NCI-H2171 treated with DMSO at 0.1 percent for 48 hours (cell line): ENCODE measurements at regions not wholly inside any gene's neighbourhood (a gene's known extent, or its start where the extent isn't known, plus 50 kb on each side); places are given as distances from the start of the nearest gene placed in this dataset.
A peak's percentile ranks its signal among the peaks of the same experiment; 100 is the strongest.

Experiments
- DNase-seq: peaks from one replicate; lab custom pipeline; 2025; lab: John Stamatoyannopoulos, UW

DNA sequence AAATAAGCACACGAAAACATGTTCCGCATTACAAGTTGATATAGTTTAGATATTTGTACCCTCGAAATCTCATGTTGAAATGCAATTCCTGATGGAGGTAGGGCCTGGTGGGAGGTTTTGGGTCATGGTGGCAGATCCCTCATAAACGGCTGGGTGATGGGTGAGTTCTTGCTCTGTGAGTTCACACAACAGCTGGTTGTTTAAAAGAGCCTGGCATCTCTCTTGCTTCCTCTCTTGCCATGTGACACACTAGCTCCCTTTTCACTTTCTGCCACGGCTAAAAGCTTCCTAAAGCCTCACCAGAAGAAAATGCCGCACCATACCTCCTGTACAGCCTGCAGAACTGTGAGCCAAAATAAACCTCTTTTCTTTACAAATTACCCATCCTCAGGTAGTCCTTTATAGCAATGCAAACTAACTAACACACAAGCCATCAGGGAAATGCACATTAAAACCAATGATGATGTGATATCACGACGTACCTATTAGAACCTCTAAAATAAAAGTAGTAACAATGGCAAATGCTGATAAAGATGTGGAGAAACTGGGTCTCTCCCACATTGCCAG is 188.5 kb downstream of the ANAPC1 start:
- DNase-seq, result no peak

DNA sequence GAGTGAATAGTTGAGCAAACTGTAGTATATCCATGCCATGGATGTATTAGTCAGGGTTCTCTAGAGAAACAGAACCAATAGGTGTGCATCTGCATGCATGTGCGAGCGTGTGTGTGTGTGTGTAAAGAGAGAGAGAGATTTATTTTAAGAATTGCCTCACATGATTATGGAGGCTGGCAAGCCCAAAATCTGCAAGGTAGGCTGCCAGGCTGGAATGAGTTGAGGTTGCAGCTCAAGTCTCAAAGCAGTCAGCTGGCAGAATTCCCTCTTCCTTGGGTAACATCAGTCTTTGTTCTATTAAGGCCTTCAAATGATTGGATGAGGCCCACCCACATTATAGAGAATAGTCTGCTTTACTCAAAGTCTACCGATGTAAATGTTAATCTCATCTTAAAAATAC is 187.8 kb downstream of the ANAPC1 start:
- DNase-seq, result no peak

DNA sequence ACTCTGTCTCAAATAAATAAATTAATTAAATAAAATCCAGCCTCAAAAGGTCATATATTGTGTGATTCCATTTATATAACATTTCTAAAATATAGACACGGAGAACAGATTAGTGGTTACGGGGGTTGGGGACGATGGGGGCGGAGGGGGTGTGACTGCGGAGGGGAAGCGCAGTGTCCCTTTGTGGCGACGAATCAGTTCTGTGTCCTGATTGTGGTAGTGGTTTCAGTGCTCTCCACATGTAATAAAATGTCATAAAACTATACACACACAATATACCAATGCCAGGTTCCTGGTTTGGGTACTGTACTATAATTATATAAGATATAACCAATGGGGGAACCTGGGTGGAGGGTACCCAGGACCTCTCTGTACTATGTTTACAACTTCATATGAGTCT is 186.4 kb downstream of the ANAPC1 start:
- DNase-seq, result no peak

GRCh38 chr2:111698089-111698488 is 185.9 kb downstream of the ANAPC1 start:
- no peak for DNase-seq

DNA sequence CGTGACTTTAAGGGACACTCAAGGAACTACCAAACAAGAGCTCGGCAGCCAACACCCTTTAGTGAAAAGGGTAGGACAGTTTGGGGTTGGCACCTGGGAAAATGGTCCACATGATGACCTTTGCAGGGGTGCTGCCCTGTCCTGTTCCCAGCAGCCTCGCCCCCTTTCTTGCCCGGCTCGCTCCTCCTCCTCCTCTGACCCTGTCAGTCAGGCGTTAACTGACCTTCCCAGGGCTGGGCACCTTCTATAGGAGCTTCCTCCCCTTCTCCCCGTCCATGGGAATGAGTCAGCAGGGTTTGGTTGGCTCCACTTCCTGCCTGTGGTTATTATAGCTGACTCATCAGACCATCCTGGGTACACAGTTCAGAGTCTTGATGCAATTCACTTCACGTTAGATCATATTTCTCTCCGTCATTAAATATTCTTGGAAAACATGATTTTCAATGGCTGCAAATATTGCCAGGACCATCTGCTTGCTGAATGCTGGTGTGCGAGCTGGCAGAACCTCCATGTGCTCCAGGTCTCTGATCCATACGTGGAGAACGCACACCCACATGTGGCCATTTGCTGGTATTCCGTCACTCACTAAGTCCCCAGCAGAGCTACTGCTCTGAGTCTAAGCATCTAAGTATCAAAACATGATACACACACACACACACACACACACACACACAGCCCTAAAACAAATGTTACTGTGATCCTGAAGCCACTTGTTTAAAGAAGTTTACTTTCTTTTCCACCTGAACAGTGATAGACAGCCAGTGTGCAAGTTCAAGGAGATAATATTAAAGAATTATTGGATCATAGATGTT is 185.0 kb downstream of the ANAPC1 start:
- peak; percentile 96 for DNase-seq

DNA sequence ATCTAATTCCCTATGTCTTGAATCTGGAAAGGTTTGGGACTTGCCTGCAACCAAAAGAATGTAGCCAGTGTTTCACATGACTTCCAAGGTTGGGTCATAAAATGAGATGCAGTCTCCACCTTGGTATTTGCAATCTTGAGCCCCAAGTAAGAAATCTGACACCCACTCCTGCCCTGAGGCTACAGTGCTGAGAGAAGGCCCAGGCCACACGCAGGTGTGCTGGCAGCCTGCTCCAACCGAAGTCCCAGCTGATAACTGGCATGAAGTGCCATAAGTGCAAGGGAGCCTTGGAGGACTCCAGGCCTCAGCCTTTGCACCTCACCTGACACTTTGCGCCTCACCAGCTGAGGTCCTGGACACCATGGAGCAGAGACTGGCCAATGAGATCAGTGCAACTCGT is 182.7 kb downstream of the ANAPC1 start:
- no peak for DNase-seq

DNA sequence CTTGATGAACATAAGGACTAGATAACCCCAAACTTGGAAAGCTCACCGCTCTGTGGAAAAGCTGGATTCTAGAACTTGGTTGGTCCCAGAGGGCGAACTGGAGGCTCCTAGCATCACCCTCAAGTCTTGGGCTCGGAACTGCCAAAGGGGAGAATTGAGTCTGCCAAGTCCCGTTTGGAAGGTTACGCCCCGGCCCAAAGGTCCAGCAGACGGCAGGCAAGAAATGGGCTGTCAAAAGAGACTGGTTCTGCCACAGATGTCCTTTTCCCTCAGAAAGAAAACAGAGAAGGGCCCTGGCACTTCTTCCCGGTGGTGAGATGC is 182.2 kb downstream of the ANAPC1 start:
- DNase-seq, result no peak

GRCh38 chr2:111702119-111702803 is 181.7 kb downstream of the ANAPC1 start:
- no peak for DNase-seq

DNA sequence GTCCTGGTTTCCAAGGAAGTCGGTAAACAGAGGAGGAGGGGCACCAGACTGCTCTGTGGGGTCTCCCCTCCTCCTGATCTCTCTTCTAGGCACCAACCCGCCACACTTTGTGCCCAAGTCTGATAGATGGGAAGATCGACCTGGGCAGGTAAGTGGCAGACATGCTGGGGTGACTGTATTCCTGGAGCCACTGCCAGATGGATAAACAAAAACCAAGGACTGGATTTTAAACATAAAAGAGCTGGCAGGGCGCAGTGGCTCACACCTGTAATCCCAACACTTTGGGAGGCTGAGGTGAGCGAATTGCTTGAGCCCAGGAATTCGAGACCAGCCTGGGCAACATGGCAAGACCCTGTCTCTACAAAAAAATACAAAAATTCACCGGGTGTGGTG is 181.2 kb downstream of the ANAPC1 start:
- DNase-seq, result no peak

- DNase-seq, result no peak
Measured at GRCh38 chr2:111703759-111704158, 180.2 kb downstream of the ANAPC1 start.

- no peak for DNase-seq
Measured at GRCh38 chr2:111704246-111704645, 179.7 kb downstream of the ANAPC1 start.

DNA sequence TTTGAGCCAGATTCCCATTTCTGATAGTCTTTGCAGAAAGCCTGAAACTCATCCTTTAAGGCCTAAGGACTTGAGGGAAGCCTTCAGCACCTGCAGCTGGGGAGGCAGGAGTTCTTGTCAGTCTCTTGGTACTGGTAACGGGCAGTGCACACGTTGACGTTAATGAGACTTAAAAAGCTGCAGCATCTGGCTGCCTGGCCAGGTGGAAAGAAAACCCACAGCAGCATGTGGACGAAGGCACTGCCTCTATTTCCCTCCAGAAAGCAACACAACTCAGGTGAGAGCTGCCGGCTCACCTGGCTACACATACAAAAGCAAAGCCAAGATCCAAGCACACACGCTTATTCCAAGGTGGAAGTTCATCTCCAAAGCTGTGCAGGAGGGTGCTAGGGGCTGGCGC is 178.8 kb downstream of the ANAPC1 start:
- DNase-seq, result peak; percentile 47

DNA sequence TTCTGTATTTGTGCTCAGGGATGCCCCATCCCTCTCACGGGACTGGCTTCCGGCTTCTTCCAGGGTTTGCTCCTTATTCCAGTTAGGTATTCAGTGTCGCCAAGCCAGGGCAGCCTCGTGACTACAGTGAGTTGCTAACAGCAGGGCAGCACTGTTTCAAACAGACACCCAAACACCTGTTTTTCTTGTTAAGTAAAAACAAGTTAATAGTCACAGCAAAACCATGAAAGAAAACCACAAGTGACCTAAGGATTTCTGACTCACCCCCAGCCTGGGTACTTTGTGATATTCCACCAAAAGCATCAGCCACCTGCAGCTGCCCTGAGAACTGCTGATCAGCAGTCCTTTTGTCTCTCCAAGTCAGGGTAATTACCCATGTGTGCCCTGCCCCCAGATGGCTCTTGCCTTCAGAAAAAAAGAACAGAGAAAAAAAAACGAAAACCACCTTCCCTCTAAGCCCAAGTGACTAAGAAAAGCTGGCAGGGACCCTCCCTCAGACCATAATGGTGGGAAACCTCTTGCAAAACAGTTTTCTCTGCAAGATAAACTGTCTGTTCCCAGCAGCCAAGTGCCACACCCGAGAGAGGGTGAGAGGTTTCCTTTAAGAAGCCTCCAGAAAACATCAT is 178.2 kb downstream of the ANAPC1 start:
- DNase-seq, result peak; percentile 87

DNA sequence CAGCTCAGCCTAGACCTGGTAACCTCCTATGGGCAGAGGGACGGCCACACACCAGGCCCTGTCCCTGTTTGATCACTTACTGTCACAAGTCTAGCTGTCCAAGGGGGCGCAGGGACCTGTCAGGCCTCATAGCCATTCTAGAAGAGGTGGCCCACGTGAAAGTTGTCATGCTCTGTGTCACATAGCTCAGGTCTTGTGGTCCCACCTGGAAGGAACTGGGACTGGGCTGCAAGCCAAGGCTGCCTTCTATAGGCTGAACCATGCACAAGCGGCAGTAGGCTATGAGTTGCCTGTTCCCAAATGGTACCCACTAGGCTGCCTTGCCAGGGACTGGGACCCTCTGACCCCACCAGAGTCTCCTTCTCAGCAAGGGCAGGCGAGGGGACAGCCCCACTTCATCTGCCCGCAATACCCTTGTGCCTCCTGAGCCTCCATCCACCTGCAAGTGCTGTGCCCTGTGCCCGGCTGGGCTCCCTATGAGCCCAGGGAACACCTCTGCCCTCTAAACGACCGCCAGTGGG is 177.5 kb downstream of the ANAPC1 start:
- DNase-seq, result no peak

- DNase-seq, result no peak
Measured at GRCh38 chr2:111707700-111708099, 176.3 kb downstream of the ANAPC1 start.

GRCh38 chr2:111708476-111709180 is 175.4 kb downstream of the ANAPC1 start:
- no peak for DNase-seq

- DNase-seq, result no peak
Measured at GRCh38 chr2:111709321-111709720, 174.7 kb downstream of the ANAPC1 start.

DNA sequence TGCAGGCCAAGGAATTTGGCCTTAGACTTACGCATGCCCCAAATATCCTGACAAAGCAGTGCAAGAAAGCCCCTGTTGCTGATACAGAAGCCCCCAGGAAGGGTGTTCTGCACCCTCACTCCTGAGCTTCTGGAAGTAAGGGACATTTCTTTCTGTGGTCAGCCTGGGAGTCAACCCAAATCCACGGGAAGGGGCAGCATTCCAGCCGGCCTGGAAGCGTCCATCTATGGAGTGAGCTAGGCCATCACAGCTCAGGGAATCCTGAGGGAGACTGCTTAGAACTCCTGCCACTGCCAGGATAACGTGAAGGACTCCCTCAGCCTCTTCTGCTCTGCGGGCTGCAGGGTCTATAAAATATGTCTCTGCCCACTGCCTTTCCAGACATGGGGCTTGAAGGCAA is 173.9 kb downstream of the ANAPC1 start:
- no peak for DNase-seq

DNA sequence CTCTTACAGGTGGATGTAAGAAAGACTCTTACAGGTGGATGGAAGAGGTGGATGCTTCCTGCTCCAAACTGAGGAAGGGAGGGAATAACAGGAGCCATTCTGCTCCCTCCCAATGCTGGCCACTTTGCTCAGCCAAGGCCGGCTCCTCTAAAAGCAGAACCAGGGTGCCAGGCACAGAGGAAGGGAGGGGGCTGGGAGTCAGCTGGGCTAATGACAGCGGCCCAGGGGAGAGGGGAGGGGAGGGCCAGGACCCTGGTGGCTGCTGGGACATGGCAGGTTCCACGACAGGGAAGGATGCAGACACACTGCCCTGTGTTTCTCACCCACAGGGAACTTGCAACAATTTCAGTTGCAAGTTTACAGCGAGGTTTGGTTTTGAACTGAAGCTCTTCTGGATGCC is 173.4 kb downstream of the ANAPC1 start:
- no peak for DNase-seq

DNA sequence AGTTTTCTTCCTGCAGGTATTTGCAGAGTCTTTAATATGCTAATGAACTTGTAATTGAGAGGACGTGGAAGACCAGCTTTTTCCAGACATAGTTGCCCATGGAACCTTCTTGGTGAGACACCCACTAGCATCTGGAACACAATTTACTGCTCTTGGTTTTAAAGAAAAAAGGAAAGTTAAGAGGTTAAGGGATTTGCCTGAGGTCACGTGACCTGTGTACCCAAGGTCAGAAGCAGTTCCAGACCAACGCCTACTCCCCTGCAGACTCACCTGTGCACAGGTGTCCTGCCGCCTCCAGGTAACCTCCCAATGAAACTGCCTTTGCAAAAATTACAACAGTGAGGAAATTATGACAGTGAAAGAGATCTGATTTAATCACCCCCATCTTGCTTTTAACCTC is 172.7 kb downstream of the ANAPC1 start:
- no peak for DNase-seq

- no peak for DNase-seq
Measured at GRCh38 chr2:111712361-111712760, 171.6 kb downstream of the ANAPC1 start.

DNA sequence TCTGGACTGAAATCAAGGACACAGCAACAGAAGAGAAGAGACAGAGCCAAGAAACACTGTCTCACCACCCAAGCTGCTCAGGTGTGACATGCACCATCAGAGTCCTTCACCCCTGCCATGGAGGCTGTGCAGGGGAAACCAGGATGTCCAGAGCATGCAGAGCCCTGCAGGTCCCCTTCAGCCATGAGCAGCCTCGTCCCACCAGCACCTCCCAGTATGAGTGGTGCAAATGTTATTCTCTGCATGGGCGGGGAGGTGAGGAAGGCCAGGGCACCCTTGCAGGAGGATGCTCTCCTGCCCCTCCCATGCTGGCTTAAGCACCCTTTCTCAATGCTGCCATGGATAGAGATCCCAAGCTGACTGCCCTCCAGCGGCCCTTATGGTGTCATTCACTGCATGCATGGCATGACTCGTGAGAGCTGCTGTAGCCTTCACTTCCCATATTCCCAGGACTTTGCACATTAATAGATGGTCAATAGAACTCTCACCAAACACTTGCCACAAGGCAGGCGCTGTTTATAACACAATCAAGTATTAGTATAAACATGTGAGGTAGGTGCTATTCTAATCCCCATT is 171.0 kb downstream of the ANAPC1 start:
- DNase-seq, result no peak
